SK-N-SH (cell line): ENCODE measurements at regions not wholly inside any gene's neighbourhood (a gene's known extent, or its start where the extent isn't known, plus 50 kb on each side); places are given as distances from the start of the nearest gene placed in this dataset.

ENCODE experiments used
- CTCF ChIA-PET: fragments of 300-600, 350-600 bp; formaldehyde crosslinking; extraction: SDS; loops from one replicate; lab custom pipeline; 2021; lab: Yijun Ruan, JAX
- POLR2A ChIA-PET: fragments of 350-600 bp; sonication (Branson Sonifier 250); formaldehyde crosslinking; extraction: SDS; loops from one replicate; lab custom pipeline; 2020; ENCODE audit warnings: antibody characterized with exemption, inconsistent platforms; lab: Yijun Ruan, JAX
- DNase-seq: peaks from one replicate; pipeline ENCODE4 v3.0.0; 2012
- H2AFZ ChIP-seq: fragments of 200-600 bp; sonication (generic); 2 replicates; pipeline ENCODE4 v1.8.1; 2016; ENCODE audit warnings: antibody characterized with exemption, mild to moderate bottlenecking, low read depth
- H3F3A ChIP-seq: fragments of 200-600 bp; sonication (generic); replicated peaks from 2 replicates; pipeline ENCODE3; 2016; ENCODE audit warnings: antibody characterized with exemption, mild to moderate bottlenecking; ENCODE audit not compliant: insufficient read depth
- H3K27ac ChIP-seq, 2 experiments: fragments of 200-500 bp in 1 of 2; fragments of 200-600 bp in 1 of 2; sonication (Bioruptor generic) in 1 of 2; sonication (generic), shearing (Covaris generic) in 1 of 2; 2 replicates each; pipeline versions ENCODE4 v1.5.1 to v1.6.1; 2014 to 2016; ENCODE audit warnings: low read depth in 2 of 2, inconsistent platforms in 1 of 2, low read length in 1 of 2, mild to moderate bottlenecking in 1 of 2, mixed read lengths in 1 of 2
- H3K27me3 ChIP-seq: fragments of 200-600 bp; sonication (generic), shearing (Covaris generic); 2 replicates; pipeline ENCODE4 v1.6.1; 2016; ENCODE audit warnings: mixed run types; ENCODE audit not compliant: insufficient read depth
- H3K36me3 ChIP-seq, 2 experiments: fragments of 200-500 bp in 1 of 2; fragments of 200-600 bp in 1 of 2; sonication (Bioruptor generic) in 1 of 2; sonication (generic) in 1 of 2; replicated peaks in 1 of 2; 2 replicates each; pipeline versions ENCODE3 to v1.5.1; 2014 to 2016; ENCODE audit warnings: low read length in 1 of 2, mild to moderate bottlenecking in 1 of 2; ENCODE audit not compliant: insufficient read depth in 2 of 2, control insufficient read depth in 1 of 2
- H3K4me1 ChIP-seq, 2 experiments: fragments of 200-500 bp in 1 of 2; fragments of 200-600 bp in 1 of 2; sonication (Bioruptor generic) in 1 of 2; sonication (generic), shearing (Covaris generic) in 1 of 2; 2 replicates each; pipeline versions ENCODE4 v1.5.1 to v1.6.1; 2014 to 2016; ENCODE audit warnings: low read depth in 1 of 2, low read length in 1 of 2, mixed run types in 1 of 2; ENCODE audit not compliant: insufficient read depth in 2 of 2, control insufficient read depth in 1 of 2
- H3K4me2 ChIP-seq: fragments of 200-600 bp; sonication (generic), shearing (Covaris generic); 2 replicates; pipeline ENCODE4 v1.6.1; 2017; ENCODE audit warnings: mixed run types
- H3K4me3 ChIP-seq, 2 experiments: fragments of 200-500 bp in 1 of 2; fragments of 200-600 bp in 1 of 2; sonication (Bioruptor generic) in 1 of 2; sonication (generic), shearing (Covaris generic) in 1 of 2; 2 replicates each; pipeline versions ENCODE4 v1.5.1 to v1.8.1; 2014 to 2016; ENCODE audit warnings: low read depth in 2 of 2, inconsistent platforms in 1 of 2, low read length in 1 of 2, mild to moderate bottlenecking in 1 of 2, mixed read lengths in 1 of 2, moderate library complexity in 1 of 2
- H3K79me2 ChIP-seq: fragments of 200-600 bp; sonication (generic); 2 replicates; pipeline ENCODE4 v1.8.1; 2017; ENCODE audit warnings: mild to moderate bottlenecking; ENCODE audit not compliant: insufficient read depth
- H3K9ac ChIP-seq: fragments of 200-600 bp; sonication (generic); 2 replicates; pipeline ENCODE4 v1.6.1; 2017; ENCODE audit warnings: mixed run types
- H3K9me2 ChIP-seq: fragments of 200-600 bp; sonication (generic); 2 replicates; pipeline ENCODE4 v1.6.1; 2017; ENCODE audit warnings: mixed run types
- H3K9me3 ChIP-seq: fragments of 200-600 bp; sonication (generic); 2 replicates; pipeline ENCODE4 v1.6.1; 2017; ENCODE audit warnings: mixed run types, mild to moderate bottlenecking, moderate library complexity
- H4K20me1 ChIP-seq: fragments of 200-600 bp; sonication (generic); 2 replicates; pipeline ENCODE4 v1.6.1; 2017; ENCODE audit warnings: mild to moderate bottlenecking, mixed run types; ENCODE audit not compliant: insufficient read depth
- CHD2 ChIP-seq: fragments of 150-350 bp; IDR thresholded peaks from 2 replicates; pipeline ENCODE4 v1.6.1; 2018; ENCODE audit warnings: low read length; ENCODE audit not compliant: partially characterized antibody
- ELF1 ChIP-seq: IDR thresholded peaks from 2 replicates; pipeline ENCODE4 v1.4.0; 2012
- EZH2phosphoT487 ChIP-seq: fragments of 200-600 bp; sonication (generic); IDR thresholded peaks from 2 replicates; pipeline ENCODE4 v1.6.1; 2017; ENCODE audit warnings: low read depth, mixed run types, mild to moderate bottlenecking, antibody characterized with exemption, moderate library complexity, borderline replicate concordance
- RAD21 ChIP-seq: IDR thresholded peaks from 2 replicates; pipeline ENCODE4 v1.6.1; 2012; ENCODE audit warnings: mild to moderate bottlenecking, low read length
- RFX5 ChIP-seq: IDR thresholded peaks from 2 replicates; pipeline ENCODE4 v1.6.1; 2012; ENCODE audit warnings: mild to moderate bottlenecking, improper control_type of control experiment, low read length
- SIN3A ChIP-seq: IDR thresholded peaks from 2 replicates; pipeline ENCODE4 v1.6.1; 2012; ENCODE audit warnings: low read depth, mild to moderate bottlenecking, low read length, moderate library complexity, borderline replicate concordance
- TAF1 ChIP-seq: IDR thresholded peaks from 2 replicates; pipeline ENCODE4 v1.6.1; 2012; ENCODE audit warnings: low read depth, mild to moderate bottlenecking, low read length, moderate library complexity, borderline replicate concordance
- ZBTB33 ChIP-seq: IDR thresholded peaks from 2 replicates; pipeline ENCODE4 v1.4.0; 2012; ENCODE audit warnings: low read depth, borderline replicate concordance
- WGBS: methylation state at CpG from one replicate; pipeline ENCODE4 v1.1.6; 2017; ENCODE audit warnings: low lambda C conversion rate; 5-methylcytosine and 5-hydroxymethylcytosine counted together
- TF ChIP-seq, protein P1 (sequence below): fragments of 200-600 bp; sonication (generic); IDR thresholded peaks from 2 replicates; pipeline ENCODE4 v1.6.1; 2017; ENCODE audit warnings: antibody characterized with exemption, mild to moderate bottlenecking, moderate library complexity
- TF ChIP-seq, protein P2 (sequence below): IDR thresholded peaks from 2 replicates; pipeline ENCODE4 v1.6.1; 2012; ENCODE audit warnings: mild to moderate bottlenecking, low read depth, low read length, moderate library complexity

GRCh38 chr22:47517062-47517461, 754.6 kb downstream of the TBC1D22A start:
- no peaks in the 10 kb centered on the region for H3K79me2 ChIP-seq
- H3F3A ChIP-seq, result no peaks in the 10 kb centered on the region
- no peaks in the 10 kb centered on the region for H3K36me3 ChIP-seq
- no peaks in the 10 kb centered on the region for H3K9me2 ChIP-seq
- no peak overlapping the region for H3K4me3 ChIP-seq
- no peaks in the 10 kb centered on the region for H3K27me3 ChIP-seq
- no peaks in the 10 kb centered on the region for H3K4me1 ChIP-seq
- ChIA-PET POLR2A (no interaction called here), CTCF (no interaction called here)
- no peaks in the 10 kb centered on the region for H4K20me1 ChIP-seq
- TF ChIP-seq TAF1 (no peak), RFX5 (no peak), EZH2phosphoT487 (no peak)
- no peak overlapping the region for H2AFZ ChIP-seq
- H3K27ac ChIP-seq, result no peak overlapping the region
- H3K9me3 ChIP-seq, result no peaks in the 10 kb centered on the region
- no peak for DNase-seq
- 0% methylated on average over 1 of the region's 1 CpG for WGBS
- no peak overlapping the region for H3K4me2 ChIP-seq
- H3K9ac ChIP-seq, result no peak overlapping the region

DNA sequence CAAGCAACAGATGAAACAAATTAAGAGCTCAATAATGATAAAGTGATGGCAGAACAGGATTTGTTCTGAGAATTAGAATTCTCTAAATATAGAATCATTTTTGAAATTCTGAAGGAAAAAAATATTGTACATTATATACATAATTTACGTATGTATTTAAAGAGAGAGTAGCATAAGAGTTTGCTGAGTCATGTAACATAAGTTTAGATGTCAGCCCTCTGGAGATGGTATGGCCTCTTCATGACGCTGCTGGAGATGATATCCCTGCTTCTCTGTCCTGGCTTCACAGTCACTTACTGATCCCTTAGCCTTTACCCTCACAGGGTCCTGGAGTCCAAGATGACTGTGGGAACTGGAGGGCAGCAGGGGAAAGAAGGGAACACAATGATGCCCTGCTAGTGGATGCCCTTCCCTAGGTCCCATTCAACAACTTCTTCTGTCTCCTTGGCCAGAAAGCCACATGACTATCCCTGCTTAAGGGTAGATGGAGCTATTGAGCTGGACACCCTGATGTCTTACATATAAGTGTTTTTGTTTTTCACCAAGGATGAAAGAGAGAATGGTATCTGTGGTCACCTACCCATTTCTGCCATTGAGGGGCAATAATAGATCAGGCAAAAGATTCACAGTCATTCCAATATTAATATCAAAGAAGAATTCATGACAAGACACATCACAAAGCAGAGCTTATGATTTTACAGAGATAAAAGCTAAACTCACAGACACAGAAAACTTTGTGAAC, 753.1 kb downstream of the TBC1D22A start:
- no peaks in the 10 kb centered on the region for H3K9me3 ChIP-seq
- no peaks in the 10 kb centered on the region for H3K9me2 ChIP-seq
- ChIA-PET CTCF (interaction anchor here (1.2 kb wide), 1 partner anchor 10 kb away, joined by 4 read pairs; no protein-coding TSS in a partner anchor), POLR2A (no interaction called here)
- H4K20me1 ChIP-seq, result no peaks in the 10 kb centered on the region
- no peak for DNase-seq
- H3K27me3 ChIP-seq, result no peaks in the 10 kb centered on the region
- H2AFZ ChIP-seq, result no peak overlapping the region
- H3F3A ChIP-seq, result no peaks in the 10 kb centered on the region
- H3K4me2 ChIP-seq, result no peak overlapping the region
- no peaks in the 10 kb centered on the region for H3K4me1 ChIP-seq
- no peaks in the 10 kb centered on the region for H3K79me2 ChIP-seq
- H3K9ac ChIP-seq, result no peak overlapping the region
- WGBS, result 6% methylated on average over 2 of the region's 2 CpGs
- no peaks in the 10 kb centered on the region for H3K36me3 ChIP-seq
- H3K4me3 ChIP-seq, result no peak overlapping the region
- no peak overlapping the region for H3K27ac ChIP-seq
- TF ChIP-seq, protein P1, sequence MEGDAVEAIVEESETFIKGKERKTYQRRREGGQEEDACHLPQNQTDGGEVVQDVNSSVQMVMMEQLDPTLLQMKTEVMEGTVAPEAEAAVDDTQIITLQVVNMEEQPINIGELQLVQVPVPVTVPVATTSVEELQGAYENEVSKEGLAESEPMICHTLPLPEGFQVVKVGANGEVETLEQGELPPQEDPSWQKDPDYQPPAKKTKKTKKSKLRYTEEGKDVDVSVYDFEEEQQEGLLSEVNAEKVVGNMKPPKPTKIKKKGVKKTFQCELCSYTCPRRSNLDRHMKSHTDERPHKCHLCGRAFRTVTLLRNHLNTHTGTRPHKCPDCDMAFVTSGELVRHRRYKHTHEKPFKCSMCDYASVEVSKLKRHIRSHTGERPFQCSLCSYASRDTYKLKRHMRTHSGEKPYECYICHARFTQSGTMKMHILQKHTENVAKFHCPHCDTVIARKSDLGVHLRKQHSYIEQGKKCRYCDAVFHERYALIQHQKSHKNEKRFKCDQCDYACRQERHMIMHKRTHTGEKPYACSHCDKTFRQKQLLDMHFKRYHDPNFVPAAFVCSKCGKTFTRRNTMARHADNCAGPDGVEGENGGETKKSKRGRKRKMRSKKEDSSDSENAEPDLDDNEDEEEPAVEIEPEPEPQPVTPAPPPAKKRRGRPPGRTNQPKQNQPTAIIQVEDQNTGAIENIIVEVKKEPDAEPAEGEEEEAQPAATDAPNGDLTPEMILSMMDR, result 0 out of 2 replicates have a peak, but pooled peaks have one; percentile 11
- TF ChIP-seq RAD21, result no peak; the same call in 1 of the 2 replicates
- TF ChIP-seq, all 33 proteins: peak for 1

- no peaks in the 10 kb centered on the region for H3K36me3 ChIP-seq
- no peak overlapping the region for H2AFZ ChIP-seq
- H3K4me3 ChIP-seq, result no peak overlapping the region
- H3K9me3 ChIP-seq, result no peaks in the 10 kb centered on the region
- H3F3A ChIP-seq, result no peaks in the 10 kb centered on the region
- H3K4me1 ChIP-seq, result no peaks in the 10 kb centered on the region
- no peaks in the 10 kb centered on the region for H3K27me3 ChIP-seq
- ChIA-PET POLR2A (no interaction called here), CTCF (no interaction called here)
- H4K20me1 ChIP-seq, result no peaks in the 10 kb centered on the region
- H3K79me2 ChIP-seq, result no peaks in the 10 kb centered on the region
- H3K9me2 ChIP-seq, result no peaks in the 10 kb centered on the region
- H3K9ac ChIP-seq, result no peak overlapping the region
- 9% methylated on average over 2 of the region's 2 CpGs for WGBS
- H3K27ac ChIP-seq, result no peak overlapping the region
- no peak overlapping the region for H3K4me2 ChIP-seq
- no peak for DNase-seq
- TF ChIP-seq, protein P2, sequence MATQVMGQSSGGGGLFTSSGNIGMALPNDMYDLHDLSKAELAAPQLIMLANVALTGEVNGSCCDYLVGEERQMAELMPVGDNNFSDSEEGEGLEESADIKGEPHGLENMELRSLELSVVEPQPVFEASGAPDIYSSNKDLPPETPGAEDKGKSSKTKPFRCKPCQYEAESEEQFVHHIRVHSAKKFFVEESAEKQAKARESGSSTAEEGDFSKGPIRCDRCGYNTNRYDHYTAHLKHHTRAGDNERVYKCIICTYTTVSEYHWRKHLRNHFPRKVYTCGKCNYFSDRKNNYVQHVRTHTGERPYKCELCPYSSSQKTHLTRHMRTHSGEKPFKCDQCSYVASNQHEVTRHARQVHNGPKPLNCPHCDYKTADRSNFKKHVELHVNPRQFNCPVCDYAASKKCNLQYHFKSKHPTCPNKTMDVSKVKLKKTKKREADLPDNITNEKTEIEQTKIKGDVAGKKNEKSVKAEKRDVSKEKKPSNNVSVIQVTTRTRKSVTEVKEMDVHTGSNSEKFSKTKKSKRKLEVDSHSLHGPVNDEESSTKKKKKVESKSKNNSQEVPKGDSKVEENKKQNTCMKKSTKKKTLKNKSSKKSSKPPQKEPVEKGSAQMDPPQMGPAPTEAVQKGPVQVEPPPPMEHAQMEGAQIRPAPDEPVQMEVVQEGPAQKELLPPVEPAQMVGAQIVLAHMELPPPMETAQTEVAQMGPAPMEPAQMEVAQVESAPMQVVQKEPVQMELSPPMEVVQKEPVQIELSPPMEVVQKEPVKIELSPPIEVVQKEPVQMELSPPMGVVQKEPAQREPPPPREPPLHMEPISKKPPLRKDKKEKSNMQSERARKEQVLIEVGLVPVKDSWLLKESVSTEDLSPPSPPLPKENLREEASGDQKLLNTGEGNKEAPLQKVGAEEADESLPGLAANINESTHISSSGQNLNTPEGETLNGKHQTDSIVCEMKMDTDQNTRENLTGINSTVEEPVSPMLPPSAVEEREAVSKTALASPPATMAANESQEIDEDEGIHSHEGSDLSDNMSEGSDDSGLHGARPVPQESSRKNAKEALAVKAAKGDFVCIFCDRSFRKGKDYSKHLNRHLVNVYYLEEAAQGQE, result no peak
- TF ChIP-seq CHD2 (no peak), ELF1 (no peak), ZBTB33 (no peak), SIN3A (no peak)
- TF ChIP-seq, protein P1, result no peak
Observed at GRCh38 chr22:47512617-47513016, 750.2 kb downstream of the TBC1D22A start.
